A204.1 (cell line): ENCODE measurements at regions not wholly inside any gene's neighbourhood (a gene's known extent, or its start where the extent isn't known, plus 50 kb on each side); places are given as distances from the start of the nearest gene placed in this dataset.

Source experiments
- FAIRE-seq: peaks from 2 replicates; lab custom pipeline; 2012; peaks lifted over from hg19 to GRCh38; lab: Jason Lieb, UNC

DNA sequence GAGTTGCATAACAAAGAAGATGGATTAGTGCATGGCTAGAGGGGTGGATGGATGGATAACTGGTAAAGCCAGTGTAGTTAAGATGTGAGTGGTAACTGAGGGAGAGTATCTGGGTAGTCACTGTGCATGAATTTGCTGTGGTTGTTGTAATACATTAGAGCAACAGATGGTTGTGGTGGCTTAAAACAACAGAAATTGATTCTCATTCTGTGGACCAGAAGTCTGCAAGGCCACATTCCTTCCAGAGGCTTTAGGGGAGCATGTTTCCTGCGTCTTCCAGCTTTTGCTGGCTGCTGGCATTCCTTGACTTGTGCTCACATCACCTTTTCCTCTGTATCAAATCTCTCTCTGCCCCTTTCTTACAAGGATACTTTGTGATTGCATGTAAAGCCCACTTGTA lies 155.4 kb downstream of the ASB1 start:
- FAIRE-seq, result no peak

DNA sequence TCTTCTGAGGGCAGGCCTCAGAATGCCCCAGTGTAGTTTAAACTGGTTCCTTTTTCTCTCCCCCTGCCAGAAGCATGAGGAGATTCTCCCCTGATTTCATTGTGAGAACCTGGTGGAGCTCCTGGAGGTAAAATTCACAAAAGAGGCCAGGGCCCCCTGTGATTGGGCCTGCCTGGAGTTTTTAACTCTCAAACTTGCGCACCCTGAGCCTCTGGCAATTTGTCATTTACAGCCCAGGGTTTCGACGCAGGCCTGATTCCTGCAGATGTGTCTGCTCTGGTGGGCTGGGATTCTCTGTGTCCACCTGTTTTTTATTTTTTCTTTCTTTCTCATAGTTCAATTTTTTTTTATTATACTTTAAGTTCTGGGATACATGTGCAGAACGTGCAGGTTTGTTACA lies 157.9 kb downstream of the ASB1 start:
- no peak for FAIRE-seq

- no peak for FAIRE-seq
Observed at GRCh38 chr2:238585836-238586821, 159.4 kb downstream of the ASB1 start.

- no peak for FAIRE-seq
Observed at GRCh38 chr2:238586931-238587775, 160.4 kb downstream of the ASB1 start.

GRCh38 chr2:238587776-238588660 lies 161.3 kb downstream of the ASB1 start:
- FAIRE-seq, result no peak

GRCh38 chr2:238589591-238590460 lies 163.1 kb downstream of the ASB1 start:
- no peak for FAIRE-seq

- no peak for FAIRE-seq
Observed at GRCh38 chr2:238591732-238592131, 165.0 kb downstream of the ASB1 start.

- FAIRE-seq, result no peak
Observed at GRCh38 chr2:238593236-238593635, 166.5 kb downstream of the ASB1 start.

DNA sequence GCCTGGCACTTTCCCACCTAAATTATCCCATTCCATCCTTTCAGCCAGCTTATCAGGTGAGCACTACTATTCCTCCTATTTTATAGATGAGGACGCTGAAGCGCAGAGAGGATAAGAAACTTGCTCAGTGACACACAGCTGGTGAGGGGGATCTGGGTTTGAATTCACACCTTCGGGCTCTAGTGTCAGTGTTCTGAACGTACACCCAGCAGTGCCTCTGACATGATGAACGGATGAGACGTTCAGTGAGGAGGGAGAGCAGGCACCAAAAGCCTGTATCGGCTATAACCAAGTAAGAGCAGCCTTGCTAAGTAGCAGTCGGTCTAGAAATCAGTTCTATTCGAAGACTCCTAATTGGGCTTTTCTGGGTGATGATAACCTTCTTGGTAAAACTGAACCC lies 167.0 kb downstream of the ASB1 start:
- FAIRE-seq, result no peak

GRCh38 chr2:238594796-238595749 lies 168.3 kb downstream of the ASB1 start:
- no peak for FAIRE-seq

GRCh38 chr2:238595750-238596570 lies 169.2 kb downstream of the ASB1 start:
- FAIRE-seq, result no peak

GRCh38 chr2:238596571-238597551 lies 170.1 kb downstream of the ASB1 start:
- no peak for FAIRE-seq

GRCh38 chr2:238597638-238598528 lies 171.2 kb downstream of the ASB1 start:
- no peak for FAIRE-seq

DNA sequence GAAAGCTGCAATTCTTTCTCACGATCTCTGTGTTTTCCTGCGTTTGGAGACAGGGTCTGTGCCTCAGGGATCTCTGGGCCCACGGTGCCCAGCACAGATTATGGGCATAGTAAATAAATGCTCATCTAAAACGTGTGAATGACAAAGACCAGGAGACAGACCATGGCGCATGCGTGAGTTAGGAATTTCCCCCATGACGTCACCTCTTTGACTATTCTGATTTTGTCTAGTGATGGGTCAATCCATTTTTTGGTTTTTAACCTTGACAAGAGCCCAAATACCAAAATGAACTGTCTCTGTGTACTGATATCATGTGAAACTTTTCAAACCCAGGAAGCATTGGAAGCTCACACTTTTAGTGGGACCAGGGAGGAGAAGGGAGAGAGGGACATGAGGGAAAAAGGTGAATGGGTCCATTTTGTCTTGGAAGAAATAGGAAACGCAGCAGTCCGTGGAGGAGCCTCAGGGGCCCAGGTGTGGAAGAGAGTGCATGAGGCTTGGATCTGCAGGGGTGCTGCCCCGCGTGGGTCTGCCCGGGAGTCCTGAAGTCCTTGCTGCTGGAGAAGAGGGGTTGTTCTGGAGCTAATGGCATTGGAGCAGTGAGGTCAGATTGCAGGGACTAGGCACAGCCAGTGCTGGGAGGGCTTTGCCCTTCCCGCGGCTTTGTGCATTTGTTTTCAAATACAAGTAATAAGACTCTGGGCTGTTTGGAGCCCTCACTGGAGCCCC lies 172.2 kb downstream of the ASB1 start:
- FAIRE-seq, result no peak

DNA sequence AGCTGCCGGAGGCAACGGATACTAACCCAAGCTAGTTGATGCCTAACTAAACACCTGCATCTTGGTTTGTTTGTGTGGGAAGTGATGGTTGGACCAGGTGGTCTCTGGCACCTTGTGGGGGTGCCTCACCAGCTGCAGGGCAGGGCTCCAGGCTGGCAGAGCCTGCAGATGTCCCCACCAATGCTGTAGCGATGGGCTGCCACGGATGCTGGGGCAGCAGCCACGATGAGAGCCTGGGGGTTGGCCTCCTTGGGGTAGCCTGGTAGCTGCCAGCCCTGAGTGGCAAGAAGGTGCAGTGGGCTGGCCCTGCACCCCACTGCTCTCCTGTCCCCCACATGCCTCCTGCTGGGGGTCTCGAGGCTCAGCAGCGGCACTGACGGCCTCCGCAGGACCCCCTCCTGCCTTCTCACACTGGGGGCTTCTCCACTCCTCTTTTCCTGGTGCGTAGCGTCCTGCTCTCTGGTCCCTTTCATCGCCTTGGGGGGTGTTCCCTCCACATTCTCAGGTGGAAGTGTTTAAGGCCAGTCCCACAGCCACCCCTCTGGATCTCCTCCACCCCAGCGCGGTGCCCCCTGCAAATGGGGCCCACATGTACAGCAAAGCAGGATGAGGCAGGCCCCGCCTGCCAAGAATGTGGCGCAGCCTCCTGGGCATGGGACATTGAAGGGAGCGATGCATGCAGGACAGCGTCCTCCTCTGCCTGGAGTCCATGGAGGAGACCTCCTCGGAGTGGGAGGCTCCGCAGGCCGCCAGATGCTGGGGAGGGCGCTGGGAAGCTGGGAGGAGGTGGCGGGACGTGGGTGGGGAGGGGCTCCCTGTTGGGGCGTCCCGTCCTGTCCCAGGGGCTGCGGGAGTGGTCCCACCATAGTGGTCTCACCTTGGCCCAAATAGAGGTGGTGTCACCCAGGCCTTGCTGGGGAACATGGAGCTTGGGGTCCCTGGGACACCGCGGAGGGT lies 173.1 kb downstream of the ASB1 start:
- FAIRE-seq, result no peak
